GM23338 (cell line): ENCODE measurements at regions not wholly inside any gene's neighbourhood (a gene's known extent, or its start where the extent isn't known, plus 50 kb on each side); places are given as distances from the start of the nearest gene placed in this dataset.

ENCODE experiments used
- EZH2 ChIP-seq: fragments of 200-600 bp; sonication (generic); IDR thresholded peaks from one replicate; pipeline ENCODE4 v1.8.0; 2017; ENCODE audit warnings: antibody characterized with exemption, mild to moderate bottlenecking, low read depth; ENCODE audit not compliant: unreplicated experiment
- EZH2phosphoT487 ChIP-seq: fragments of 200-600 bp; sonication (generic); IDR thresholded peaks from one replicate; pipeline ENCODE4 v1.8.1; 2018; ENCODE audit warnings: antibody characterized with exemption; ENCODE audit not compliant: unreplicated experiment
- POLR2AphosphoS5 ChIP-seq: IDR thresholded peaks from 2 replicates; pipeline ENCODE4 v1.6.1; 2016; ENCODE audit warnings: antibody characterized with exemption, low read depth
- STAT1 ChIP-seq: IDR thresholded peaks from one replicate; pipeline ENCODE4 v1.6.1; 2016; ENCODE audit warnings: antibody characterized with exemption; ENCODE audit not compliant: unreplicated experiment
- TF ChIP-seq, protein P1 (sequence below), 2 experiments: fragments of 200-600 bp in 1 of 2; sonication (generic) in 1 of 2; conservative IDR thresholded peaks; 2 replicates each; pipeline versions ENCODE4 v1.5.1 to v1.6.1; 2016 to 2017; ENCODE audit warnings: antibody characterized with exemption in 2 of 2, low read depth in 2 of 2, mild to moderate bottlenecking in 2 of 2, moderate library complexity in 1 of 2

DNA sequence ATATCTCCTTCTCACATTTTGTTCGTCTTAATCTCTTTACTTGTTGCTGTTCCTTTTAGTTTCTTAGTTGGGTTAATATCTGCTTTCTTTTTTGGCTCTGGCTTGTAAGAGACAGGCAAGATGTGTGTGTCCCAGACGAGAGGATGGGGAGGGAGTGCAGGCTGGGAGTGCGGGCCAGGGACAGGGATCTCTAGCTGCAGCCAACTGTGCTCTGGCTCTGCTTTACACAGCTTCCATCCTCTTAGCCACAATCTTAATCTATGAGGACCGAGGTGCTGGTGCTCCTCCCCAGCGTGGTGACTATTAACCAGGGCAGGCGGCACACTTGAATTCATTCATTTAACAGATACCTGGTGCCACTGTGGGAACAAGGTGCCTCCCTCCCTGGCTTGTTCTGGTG, 70.9 kb upstream of the WASF3 start:
- TF ChIP-seq EZH2phosphoT487 (no peak), EZH2 (no peak), POLR2AphosphoS5 (no peak), STAT1 (no peak)
- TF ChIP-seq, protein P1, sequence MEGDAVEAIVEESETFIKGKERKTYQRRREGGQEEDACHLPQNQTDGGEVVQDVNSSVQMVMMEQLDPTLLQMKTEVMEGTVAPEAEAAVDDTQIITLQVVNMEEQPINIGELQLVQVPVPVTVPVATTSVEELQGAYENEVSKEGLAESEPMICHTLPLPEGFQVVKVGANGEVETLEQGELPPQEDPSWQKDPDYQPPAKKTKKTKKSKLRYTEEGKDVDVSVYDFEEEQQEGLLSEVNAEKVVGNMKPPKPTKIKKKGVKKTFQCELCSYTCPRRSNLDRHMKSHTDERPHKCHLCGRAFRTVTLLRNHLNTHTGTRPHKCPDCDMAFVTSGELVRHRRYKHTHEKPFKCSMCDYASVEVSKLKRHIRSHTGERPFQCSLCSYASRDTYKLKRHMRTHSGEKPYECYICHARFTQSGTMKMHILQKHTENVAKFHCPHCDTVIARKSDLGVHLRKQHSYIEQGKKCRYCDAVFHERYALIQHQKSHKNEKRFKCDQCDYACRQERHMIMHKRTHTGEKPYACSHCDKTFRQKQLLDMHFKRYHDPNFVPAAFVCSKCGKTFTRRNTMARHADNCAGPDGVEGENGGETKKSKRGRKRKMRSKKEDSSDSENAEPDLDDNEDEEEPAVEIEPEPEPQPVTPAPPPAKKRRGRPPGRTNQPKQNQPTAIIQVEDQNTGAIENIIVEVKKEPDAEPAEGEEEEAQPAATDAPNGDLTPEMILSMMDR (conservative IDR thresholded peaks at IDR 0.05; ENCODE audit: low read depth in 2 of 2), result no peak
